Kidney tubule cell (primary cell): ENCODE measurements at regions not wholly inside any gene's neighbourhood (a gene's known extent, or its start where the extent isn't known, plus 50 kb on each side); places are given as distances from the start of the nearest gene placed in this dataset.
A peak's percentile ranks its signal among the peaks of the same experiment; 100 is the strongest.

Experiments
- DNase-seq: peaks from one replicate; pipeline ENCODE4 v3.0.0-alpha.2; 2018; ENCODE audit warnings: low spot score

DNA sequence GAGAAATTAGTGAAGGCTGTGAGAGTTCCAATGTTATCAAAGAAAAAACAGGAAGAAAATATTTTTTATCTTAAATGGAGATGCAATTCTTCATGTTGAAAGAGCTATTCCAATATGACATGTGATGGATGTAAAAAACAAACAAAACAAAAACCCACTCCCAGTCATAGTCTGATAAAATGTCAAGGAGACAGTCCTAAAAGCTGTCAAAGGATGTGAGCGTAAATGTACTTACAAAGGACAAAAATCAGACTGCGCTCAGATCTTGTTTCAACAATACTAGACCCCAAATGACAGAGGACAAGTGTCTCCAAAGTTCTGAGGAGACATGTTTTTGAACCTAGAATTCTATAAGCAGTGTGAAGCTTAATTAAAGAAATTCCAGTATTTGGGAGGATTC is 265.8 kb downstream of the PLPP3 start:
- DNase-seq: no peak

DNA sequence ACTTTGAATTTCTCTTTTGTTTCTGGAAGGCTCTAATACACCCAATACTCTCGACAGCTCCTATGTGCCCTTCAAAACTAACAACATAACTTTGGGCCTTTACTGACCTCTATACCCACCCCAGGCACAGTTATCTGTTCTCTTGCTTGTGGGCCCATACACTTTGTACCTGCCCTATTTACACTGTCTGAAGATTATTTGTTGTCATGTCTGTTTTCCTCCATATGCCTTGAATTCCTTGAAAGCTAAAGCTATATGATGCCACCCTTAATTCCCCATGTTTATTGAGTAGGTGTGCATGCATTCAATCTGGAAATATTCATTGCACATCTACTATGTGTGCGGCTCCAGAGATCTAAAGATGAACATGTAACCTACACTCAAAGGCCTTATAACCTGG is 267.6 kb downstream of the PLPP3 start:
- no peak for DNase-seq

DNA sequence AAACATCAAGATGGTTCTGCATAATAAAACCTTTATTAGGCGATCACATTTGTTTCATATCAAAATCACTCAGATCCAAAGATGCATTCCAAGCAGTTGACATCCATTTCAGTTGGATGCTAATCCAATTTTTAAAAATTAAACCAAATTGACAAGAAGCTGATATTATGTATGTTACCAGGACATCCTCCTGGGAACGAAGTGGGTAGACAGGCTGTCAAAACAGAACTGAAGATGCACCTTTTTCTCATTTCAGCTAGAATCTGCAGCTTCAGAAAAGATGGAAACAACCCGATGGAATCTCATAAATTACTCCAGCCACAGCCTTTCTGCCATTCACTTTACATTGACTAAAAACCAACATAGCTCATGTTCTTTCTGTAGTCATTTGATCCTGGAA is 268.4 kb downstream of the PLPP3 start:
- no peak for DNase-seq

DNA sequence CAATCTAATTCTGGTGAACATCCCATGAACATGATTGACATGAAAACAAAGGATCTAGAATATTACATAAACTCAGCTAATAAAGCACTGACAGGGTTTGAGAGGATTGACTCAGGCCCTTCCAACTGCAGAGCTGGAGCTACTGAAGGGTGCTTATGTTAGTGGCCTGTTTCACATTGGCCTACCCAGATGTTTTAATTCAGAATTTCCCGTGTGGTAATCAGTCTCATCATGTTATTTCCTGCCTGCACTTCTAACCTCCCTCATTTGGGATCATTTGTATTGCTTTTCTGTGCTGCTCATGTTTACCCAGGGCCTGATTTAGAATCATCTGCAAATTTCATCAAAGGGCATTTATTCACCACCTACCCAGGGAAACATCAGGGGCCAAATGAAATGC is 270.3 kb downstream of the PLPP3 start:
- DNase-seq: no peak

DNA sequence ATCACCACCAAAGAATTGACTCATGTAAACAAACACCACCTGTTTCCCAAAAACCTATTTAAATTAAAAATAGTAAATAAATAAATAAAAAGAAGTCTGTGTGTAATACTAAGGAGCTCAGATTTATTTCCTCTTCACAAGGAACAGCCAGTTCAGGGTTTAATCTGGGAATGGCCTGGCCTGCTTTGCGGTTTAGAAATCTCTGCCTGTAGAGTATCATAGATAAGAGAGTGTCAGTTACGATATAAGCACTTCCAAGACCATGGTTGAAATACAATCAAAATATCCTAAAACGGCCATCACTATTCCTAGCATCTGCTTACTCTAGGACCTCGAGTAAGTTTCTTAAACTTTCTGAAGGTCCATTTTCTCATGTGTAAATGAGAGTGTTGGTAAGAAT is 274.4 kb downstream of the PLPP3 start:
- no peak for DNase-seq

DNA sequence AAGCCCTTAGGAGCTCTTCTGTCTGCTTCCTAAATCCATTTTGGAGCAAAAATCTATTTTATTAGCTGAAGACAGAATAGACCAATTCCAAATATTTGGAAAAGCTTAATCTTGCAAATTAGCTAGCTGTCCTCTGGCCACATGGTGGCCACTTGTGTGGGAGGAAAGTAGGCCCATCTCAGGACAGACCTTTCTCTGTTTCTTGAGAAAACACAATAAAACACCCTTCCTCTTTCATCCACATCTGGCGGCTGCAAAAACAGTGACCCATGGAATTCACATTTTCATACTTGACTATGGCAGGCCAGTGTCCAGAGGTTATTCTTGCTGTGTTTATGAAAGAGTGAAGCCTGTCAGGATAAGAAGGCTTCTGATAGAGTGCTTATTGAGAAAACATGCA is 275.6 kb downstream of the PLPP3 start:
- DNase-seq: no peak

DNA sequence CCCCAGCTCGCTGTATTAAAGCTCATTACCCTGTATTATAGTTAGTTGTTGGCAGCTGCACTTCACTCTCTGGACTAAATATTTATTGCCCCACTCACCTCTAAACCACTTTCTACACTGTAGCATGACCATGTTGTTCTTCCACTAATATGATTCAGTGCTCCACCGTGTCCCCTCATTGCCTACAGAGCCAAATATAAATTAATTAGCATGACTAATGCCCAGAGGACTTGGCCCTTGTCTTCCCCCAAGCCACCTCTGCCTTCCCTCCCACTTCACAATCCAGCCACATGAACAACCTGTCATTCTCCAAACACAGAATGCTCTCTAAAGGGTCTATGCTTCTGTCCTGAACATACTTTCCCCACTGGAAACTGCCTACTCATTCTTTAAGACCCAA is 276.5 kb downstream of the PLPP3 start:
- DNase-seq: peak; percentile 50

DNA sequence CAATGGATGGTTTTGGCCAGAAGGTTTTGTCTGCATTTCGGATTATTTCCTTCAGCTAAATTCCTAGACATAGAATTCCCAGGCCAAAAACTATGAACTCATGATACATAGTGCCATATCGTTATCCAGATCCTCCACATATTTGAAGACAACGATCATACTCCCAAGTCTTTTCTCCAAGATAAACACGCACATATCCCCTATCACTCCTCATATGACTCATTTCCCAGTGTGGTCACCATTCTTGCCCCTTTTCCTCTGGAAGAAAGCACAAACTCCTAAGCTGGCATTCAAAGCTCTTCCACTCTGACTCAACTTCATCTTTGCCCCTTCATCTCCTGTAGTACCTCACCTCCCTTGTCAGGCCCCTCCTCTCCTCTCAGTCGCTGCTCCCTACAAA is 277.6 kb downstream of the PLPP3 start:
- DNase-seq: peak; percentile 50

DNA sequence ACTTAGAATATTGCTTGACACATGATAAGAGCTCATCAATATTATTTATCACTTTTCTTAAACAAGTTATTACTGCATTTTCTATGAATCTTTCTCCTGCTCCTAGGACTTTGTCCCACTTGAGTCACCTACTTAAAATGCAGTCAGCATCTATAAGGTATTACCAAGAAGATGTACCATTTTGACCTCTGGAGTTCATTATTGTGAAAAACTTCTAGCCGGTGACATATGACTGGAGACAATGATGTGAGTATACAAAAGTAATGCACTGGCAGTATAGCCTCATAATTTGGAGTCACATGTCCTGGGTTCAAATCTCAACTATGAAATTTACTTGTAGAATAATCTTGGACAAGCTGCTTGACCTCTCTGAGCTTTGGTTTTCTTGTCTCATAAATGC is 278.5 kb downstream of the PLPP3 start:
- DNase-seq: no peak

DNA sequence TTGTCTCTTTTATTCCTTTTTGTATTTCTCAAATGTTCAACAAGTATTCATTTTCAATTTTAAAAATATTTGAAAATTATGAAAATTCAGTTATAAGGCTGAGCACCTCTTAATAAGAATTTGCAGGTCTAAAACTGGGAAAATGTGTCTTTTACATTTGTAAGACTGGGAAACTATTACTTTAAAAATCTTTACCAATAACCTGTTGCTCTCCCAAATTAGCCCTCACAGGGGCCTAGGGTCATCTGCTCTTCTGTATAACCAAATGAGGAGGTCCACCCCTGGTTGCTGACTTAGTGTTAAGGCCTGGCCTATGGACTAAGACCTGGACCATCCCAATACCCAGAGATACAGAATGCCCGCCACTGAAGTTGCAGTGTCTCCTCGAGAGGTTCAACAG is 280.5 kb downstream of the PLPP3 start:
- no peak for DNase-seq

DNA sequence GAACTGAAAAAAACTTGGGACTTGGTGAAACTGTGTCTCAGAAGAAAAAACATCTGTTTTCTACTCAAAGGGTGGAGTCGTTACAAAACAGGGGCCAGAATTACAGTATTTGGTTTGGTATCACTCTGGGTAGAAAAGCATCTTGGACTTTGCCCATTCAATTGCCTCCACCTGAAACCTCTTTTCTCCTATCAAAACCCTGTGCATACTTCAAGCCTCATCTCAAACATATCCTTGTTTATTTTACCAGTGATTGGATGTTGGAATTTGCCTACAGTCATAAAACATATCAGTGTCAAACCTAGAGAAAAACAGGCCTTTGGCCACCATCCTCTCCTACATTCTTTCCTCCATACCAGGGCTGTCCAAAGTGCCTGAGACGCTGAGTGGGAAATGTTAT is 281.5 kb downstream of the PLPP3 start:
- DNase-seq: no peak

DNA sequence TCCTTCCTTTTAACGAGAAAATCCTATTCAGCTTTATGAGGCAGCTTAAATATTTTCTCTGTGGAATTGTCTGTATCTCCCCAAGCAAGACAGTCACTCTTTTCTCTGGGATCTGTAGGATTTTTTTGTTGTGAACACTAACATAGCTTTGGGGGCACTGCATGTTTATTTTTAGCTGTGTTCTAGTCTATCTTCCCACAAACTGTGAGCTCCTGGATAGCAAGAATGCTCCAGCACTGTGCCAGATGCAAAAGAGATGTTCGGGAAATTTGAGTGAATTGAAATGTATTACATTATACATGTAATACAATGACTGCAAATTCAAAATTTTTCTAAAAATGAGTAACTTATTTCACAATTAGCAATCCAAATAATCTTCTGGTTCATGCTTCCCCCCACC is 282.2 kb downstream of the PLPP3 start:
- DNase-seq: no peak

DNA sequence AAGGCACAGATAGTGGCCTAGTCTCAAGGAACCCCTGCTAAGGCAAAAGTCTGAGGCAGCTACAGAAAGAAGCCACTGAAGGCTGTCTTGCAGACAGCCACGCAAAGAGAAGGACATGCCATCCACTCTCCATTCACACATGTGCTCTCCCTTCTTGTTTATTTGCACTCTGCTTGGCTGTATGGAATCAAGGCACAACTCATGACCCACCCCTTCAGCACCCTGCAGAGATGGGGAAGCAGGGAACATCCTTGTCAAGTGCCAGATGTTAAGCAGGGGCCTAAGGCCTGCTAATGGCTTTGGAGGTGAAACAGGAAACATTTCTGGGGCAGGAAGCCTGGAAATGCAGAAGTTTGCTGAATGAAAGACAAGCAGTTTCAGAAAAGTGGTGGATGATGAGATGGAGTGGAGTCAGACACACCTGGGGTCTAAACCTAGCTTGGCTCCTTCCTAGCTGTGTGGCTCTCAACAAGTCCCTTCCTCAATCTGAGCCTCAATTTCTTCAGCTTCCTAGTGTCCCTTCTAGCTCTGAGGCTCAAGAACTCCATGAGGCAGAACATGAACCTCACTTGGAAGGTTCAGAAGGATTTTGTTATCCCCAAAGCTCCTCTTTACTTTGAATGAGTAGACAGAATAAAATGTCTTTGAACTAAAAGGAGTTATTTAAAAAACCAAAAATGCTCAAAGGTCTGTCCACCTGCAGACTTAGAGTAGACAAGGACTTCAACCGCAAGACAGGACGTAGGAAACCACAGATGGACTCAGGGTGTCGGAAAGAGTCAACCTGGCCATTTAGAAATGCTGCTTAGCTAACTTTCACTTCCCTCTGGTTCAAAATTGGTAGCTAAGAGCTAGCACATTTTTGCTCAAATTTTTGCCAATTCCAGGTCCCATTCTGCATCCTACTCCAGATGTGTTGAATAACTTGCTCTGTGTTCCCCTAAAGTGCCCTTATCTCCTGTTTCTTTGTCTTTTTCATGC is 283.1 kb downstream of the PLPP3 start:
- DNase-seq: no peak

DNA sequence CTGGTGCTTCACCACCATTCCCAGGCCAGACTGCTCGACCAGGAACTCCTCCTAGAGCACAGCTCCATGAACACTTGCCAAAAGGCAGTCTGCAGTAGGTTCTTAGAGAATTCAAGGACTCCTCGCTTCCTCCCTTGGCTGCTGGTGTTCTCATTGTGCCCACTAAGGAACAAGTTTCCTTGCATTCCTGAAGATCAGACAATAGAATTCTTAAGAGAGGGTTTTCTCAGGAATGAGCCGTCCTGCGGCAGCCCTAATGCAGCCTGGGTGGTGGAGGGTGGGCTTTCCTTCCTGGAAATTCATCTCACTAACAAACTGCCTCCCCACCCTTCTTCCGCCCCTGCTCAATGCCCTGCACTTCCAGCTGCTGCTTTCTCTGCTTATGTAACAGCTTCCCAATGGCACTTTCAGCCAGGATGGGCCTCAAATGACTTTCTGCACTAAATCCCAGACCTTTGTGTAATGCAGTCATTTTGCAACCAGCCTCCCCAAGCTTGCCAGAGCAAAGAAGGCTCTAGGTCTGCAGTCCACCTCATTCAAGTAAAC is 287.9 kb downstream of the PLPP3 start:
- DNase-seq: no peak

DNA sequence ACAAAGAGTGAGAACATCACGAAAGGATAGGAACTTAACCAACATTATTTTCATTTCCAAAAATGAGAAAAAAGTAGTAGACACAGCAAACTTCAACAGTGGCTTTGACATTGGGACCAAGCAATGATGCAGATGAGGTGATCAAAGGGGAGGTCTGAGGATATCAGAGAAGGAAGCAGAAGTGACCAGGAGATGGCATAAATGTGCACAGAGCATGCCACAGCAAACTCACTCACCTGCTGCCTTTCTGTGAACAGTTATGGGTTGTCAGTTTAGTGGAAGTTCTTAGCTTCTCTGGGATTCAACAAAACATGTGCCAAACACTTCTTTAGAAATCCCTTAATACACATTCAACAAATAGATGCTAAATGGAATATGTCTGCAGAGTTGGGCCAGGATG is 290.1 kb downstream of the PLPP3 start:
- no peak for DNase-seq

DNA sequence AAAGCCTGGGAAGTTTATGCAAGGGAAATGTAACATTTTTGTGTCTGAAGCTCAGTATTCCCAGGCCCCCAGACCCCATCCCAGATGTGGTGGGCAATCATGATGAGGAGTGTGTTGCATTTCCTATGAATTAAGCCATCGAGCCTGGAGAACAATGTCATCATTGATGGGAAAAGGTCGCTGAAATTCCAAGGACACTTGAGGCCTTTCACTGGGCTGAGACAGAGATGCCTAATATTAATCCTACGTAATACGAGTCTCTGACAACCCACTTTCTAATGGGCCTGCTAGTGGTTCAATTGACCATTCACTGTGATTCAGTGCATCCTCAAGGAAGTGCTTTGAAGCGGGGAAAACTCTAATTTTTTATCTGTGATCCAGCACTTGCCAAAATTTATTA is 291.6 kb downstream of the PLPP3 start:
- no peak for DNase-seq

DNA sequence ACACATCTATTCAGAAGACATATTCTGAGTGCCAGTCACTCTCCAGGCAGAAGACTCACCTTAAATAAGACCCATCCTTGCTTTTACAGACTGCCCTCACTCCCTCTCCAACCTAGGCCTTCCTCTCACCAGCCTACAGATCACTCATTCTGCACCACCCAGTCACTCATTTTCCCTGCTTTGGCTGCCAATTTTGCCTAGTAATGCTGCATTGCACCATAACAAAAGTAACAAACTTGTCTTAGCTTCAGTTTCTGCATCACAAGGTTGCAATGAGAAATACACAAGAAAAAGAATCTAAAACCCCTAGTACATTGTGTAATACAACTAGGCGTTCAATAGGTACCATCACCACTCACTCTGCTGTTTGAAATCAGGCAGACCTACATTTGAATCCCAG is 292.4 kb downstream of the PLPP3 start:
- DNase-seq: no peak

DNA sequence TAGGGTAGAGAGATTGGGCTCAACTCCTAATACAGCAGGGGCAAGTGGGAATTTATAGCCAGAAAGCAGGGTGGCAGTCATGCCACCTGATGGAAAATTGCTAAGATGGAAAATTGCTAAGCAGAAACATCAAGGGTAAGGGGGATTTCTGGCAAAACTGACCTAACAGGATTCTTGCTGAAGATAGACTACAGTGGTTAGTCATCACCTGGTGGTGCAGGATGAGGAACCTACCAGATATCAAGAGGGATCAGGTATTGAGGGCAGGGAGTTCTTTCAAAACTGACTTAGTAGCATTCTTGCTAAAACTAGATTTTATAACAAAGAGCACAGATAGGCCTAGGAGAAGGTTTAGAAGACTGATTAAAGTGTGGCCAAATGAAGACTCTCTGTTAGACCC is 292.9 kb downstream of the PLPP3 start:
- no peak for DNase-seq

DNA sequence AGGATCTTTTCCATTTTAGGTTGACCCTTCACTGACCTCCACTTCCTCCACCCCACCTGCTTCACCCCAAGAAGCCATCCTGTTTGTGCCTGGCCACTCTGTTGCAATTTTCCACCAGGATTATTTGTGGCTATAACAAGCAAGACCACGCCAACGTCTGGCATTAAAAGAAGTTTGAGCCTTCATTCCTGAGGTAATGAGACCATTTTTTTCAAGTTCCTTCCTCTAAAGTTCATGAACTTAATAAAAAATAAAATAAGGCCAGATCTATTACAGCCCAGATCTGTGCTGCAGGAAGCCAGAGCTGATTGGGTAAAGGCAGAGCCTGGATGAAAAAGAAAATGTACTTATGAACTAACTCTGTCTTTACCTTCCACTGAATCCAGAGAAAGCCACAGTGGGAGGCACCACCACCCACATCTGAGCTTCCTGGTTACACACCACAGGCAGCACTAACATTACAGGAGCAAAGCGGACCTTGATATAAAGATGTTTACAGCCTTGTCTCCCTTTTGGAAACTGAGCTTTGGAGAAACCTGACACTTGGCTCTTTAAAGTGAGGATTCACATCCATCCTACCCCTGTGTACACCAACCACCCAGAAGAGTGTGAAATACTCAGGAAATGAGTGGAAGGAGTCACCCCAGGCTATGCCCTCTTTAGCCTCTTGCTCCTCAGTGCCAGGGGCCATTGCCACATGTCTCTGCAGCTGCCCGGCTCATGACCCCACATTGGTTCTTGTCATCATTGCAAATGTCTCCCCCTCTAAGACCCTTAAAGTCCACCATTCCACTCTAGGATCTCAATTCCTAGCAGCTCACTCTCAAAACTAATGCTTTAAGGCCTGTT is 293.6 kb downstream of the PLPP3 start:
- peak; percentile 5 for DNase-seq

DNA sequence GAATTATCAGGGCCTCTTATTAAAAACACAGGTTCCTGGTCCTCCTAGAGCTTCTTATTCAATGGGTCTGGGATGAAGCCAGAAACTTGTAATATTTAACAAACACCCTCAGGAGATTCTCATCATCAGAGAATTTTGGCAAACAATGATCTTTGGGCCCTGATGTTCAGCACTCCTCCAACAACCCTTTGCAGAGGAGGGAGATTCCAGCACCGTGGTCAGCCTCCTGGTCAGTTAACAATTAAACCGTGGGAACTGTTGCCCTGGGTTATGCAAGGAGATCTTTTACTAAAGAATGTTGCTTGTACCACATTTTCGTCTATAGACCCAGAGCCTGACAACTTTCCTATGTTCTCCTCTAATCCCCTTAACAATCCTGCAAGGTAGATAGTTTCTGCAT is 294.4 kb downstream of the PLPP3 start:
- DNase-seq: peak; percentile 94

DNA sequence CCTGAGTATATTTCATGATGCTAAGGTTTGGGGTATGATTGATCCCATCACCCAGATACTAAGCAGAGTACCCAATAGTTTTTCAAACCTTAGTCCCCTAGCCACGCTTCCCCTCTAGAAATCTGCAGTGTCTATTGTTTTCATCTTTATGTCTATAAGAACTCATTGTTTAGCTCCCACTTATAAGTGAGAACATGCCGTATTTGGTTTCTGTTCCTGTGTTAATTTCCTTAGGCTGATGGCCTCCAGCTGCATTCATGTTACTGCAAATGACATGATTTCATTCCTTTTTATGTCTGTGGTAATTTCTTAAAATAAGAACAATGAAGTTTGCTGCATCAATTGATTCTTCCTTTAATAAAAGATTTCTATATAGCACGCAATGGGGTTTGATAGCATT is 301.3 kb downstream of the PLPP3 start:
- DNase-seq: no peak

DNA sequence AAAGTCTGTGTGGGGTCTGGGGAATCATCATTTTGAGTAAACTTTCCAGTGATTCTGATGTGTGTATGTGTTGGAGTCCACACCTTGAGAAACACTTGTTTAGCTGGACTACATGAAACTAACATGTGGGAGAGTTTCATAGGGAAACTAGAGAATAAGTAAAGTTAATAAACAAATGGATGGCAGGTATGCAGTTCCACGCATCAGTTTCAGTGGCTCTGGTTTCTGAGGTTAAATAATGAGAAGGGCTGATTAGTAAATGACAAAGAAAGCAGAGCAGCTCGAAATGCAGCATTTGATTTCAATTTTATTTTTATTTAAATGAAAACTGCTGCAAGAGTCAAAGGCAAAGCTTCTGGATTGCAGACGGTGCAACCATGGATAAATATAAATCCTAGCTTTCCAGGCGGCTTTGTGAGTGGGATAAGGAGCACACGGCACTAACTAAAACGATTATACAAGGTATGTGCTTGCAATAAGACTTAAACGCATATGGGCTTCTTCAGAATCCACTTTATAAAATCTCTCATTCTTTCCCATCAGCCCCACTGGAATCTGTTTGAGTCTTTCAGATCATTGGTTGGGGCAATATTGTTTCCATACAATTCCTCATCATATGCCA is 310.7 kb downstream of the PLPP3 start:
- DNase-seq: no peak
